Psoas muscle (tissue), 7 donors: ENCODE measurements at regions not wholly inside any gene's neighbourhood (a gene's known extent, or its start where the extent isn't known, plus 50 kb on each side); places are given as distances from the start of the nearest gene placed in this dataset.
"Not testable (repeated sequence)": the region's sequence is repeated elsewhere in the genome, so short reads cannot be mapped to it uniquely, and the experiment has no call there.

Experiments
- ATAC-seq, 4 donors: fragments of 200-7000 bp; cut with Tn5 transposase; one replicate each; pipeline ENCODE4 v1.9.1; 2020; ENCODE audit warnings: moderate library complexity in 3 of 4, mild to moderate bottlenecking in 2 of 4
- DNase-seq, 2 donors: peaks; one replicate each; pipeline ENCODE4 v3.0.0-alpha.2; 2020
- H3K27ac ChIP-seq: fragments of 200-600 bp; one replicate; pipeline ENCODE4 v1.8.0; 2022
- H3K27me3 ChIP-seq, 3 donors: fragments of 200-600 bp in 1 of 3; one replicate each; pipeline versions ENCODE4 v1.6.1 to v1.8.0; 2013 to 2022; ENCODE audit warnings: low read length in 2 of 3, mild to moderate bottlenecking in 2 of 3, moderate library complexity in 1 of 3; ENCODE audit not compliant: insufficient read depth in 3 of 3
- H3K36me3 ChIP-seq, 2 donors: fragments of 200-600 bp in 1 of 2; one replicate each; pipeline versions ENCODE4 v1.6.1 to v1.8.0; 2013 to 2022; ENCODE audit warnings: low read depth in 1 of 2, mild to moderate bottlenecking in 1 of 2, moderate library complexity in 1 of 2; ENCODE audit not compliant: insufficient read depth in 1 of 2
- H3K4me1 ChIP-seq: fragments of 200-600 bp; one replicate; pipeline ENCODE4 v1.8.0; 2022
- H3K4me3 ChIP-seq: fragments of 200-600 bp; one replicate; pipeline ENCODE4 v1.8.0; 2022; ENCODE audit warnings: mild to moderate bottlenecking
- H3K9me3 ChIP-seq: fragments of 200-600 bp; one replicate; pipeline ENCODE4 v1.8.0; 2022
- CTCF ChIP-seq: fragments of 200-600 bp; IDR thresholded peaks from one replicate; pipeline ENCODE4 v1.8.0; 2022; ENCODE audit warnings: antibody characterized with exemption
- WGBS, 3 donors: extraction: QIAGEN DNeasy Blood & Tissue Kit; methylation state at CpG; one replicate each; pipeline versions ENCODE4 v1.1.6 to v1.1.7; 2013; 5-methylcytosine and 5-hydroxymethylcytosine counted together
- intact Hi-C, 2 donors: fragments of 100-400 bp; cut with DNase I; formaldehyde crosslinking; loops; one replicate each; pipeline versions ENCODE4 v1.11.0 to v1.14.2; 2022
- donor health status: healthy with polysubstance abuse.
- donor health status: DM: no; HTN: no; CAD: no; lungs with moderate emphysema.
- donor health status: Bipolar disorder and iron deficiency.
- donor health status: healthy.
- donor health status: DM: yes; HTN: yes; CAD: no.
- donor health status: DM: no; HTN: no; CAD: no.
- donor health status: DM: yes; HTN: yes; CAD: no.

GRCh38 chr14:26655128-26655527 lies 57.3 kb upstream of the NOVA1 start:
- no peaks in the 10 kb centered on the region for H3K9me3 ChIP-seq
- DNase-seq (no peak), ATAC-seq (no peak)
- 46 to 55% (median 50%) methylated on average over 5 of the region's 5 CpGs for WGBS, 3 donors
- H3K27me3 ChIP-seq: no peaks in the 10 kb centered on the region
- no peaks in the 10 kb centered on the region for H3K36me3 ChIP-seq
- no peak overlapping the region for H3K27ac ChIP-seq
- TF ChIP-seq CTCF: no peak
- no peaks in the 10 kb centered on the region for H3K4me1 ChIP-seq
- H3K4me3 ChIP-seq: no peak overlapping the region
- intact Hi-C loops: no loop called here

GRCh38 chr14:26663506-26663905 lies 65.7 kb upstream of the NOVA1 start:
- Histone ChIP-seq H3K9me3 (no peaks in the 10 kb centered on the region), H3K36me3 (no peaks in the 10 kb centered on the region), H3K27me3 (no peaks in the 10 kb centered on the region), H3K27ac (no peak overlapping the region), H3K4me3 (no peak overlapping the region), H3K4me1 (no peaks in the 10 kb centered on the region)
- no peak for TF ChIP-seq CTCF
- intact Hi-C loops: no loop called here
- 49 to 72% (median 51%) methylated on average over 1 of the region's 1 CpG for WGBS, 3 donors
- ATAC-seq: no peak
- DNase-seq: no peak

GRCh38 chr14:26678732-26679420 lies 81.0 kb upstream of the NOVA1 start:
- H3K27me3 ChIP-seq, intact Hi-C loops, H3K4me3 ChIP-seq, H3K9me3 ChIP-seq, H3K36me3 ChIP-seq, ATAC-seq, H3K4me1 ChIP-seq, DNase-seq, H3K27ac ChIP-seq: not testable (repeated sequence)
- 89 to 97% (median 95%) methylated on average over 15 to 23 of the region's 31 CpGs for WGBS, 3 donors

GRCh38 chr14:26685401-26685800 lies 87.6 kb upstream of the NOVA1 start:
- intact Hi-C loops: no loop called here
- WGBS, 3 donors: 87 to 98% (median 92%) methylated on average over 1 of the region's 1 CpG
- Histone ChIP-seq H3K27ac (no peak overlapping the region), H3K27me3 (no peaks in the 10 kb centered on the region), H3K36me3 (no peaks in the 10 kb centered on the region), H3K4me3 (no peak overlapping the region), H3K4me1 (no peaks in the 10 kb centered on the region), H3K9me3 (no peaks in the 10 kb centered on the region)
- ATAC-seq (no peak), DNase-seq (no peak)
- TF ChIP-seq CTCF: no peak

- H3K4me1 ChIP-seq: no peaks in the 10 kb centered on the region
- H3K27me3 ChIP-seq: no peaks in the 10 kb centered on the region
- no peak overlapping the region for H3K27ac ChIP-seq
- no peak overlapping the region for H3K4me3 ChIP-seq
- no peak for ATAC-seq
- no peak for TF ChIP-seq CTCF
- intact Hi-C loops: no loop called here
- no peaks in the 10 kb centered on the region for H3K9me3 ChIP-seq
- DNase-seq: no peak
- WGBS, 3 donors: 41 to 73% (median 53%) methylated on average over 2 of the region's 2 CpGs
- no peaks in the 10 kb centered on the region for H3K36me3 ChIP-seq
These were observed 89.5 kb upstream of the NOVA1 start for GRCh38 chr14:26687301-26687837.
